CD1c-positive myeloid dendritic cell (primary cell): ENCODE measurements at regions not wholly inside any gene's neighbourhood (a gene's known extent, or its start where the extent isn't known, plus 50 kb on each side); places are given as distances from the start of the nearest gene placed in this dataset.

Experiments used
- DNase-seq: peaks from one replicate; pipeline ENCODE4 v3.0.0-alpha.2; 2016; ENCODE audit errors: extremely low spot score

DNA sequence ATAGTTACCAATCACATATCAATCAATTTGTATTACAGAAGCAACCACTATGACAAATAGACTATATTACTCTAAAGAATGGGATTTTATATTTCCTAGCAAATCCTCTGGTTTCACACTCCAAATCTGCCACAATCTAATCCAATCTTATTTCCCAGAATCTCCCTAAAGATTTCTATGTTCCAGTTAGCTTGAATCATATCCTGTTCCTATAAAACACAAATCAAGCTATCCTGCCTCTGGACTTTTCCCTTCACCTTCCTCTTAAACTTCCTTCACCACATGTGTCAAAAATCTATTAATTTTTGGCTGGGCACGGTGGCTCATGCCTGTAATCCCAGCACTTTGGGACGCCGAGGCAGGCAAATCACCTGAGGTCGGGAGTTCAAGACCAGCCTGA lies 50.0 kb downstream of the PIK3C2A start:
- no peak for DNase-seq

DNA sequence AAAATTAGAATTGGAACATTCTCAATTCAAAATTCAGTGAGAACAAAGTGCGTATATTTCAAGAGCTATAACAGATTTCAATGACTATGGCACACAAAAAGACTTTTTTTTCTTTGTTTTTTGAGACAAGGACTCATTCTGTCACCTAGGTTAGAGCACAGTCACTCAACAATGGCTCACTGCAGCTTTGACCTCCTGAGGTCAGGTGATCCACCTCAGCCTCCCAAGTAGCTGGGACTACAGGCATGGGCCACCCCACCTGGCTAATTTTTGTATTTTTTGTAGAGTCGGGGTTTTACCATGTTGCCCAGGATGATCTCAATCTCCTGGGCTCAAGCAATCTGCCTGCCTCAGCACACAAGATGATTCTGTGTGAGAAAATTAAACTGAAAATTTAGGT lies 51.5 kb downstream of the PIK3C2A start:
- no peak for DNase-seq

DNA sequence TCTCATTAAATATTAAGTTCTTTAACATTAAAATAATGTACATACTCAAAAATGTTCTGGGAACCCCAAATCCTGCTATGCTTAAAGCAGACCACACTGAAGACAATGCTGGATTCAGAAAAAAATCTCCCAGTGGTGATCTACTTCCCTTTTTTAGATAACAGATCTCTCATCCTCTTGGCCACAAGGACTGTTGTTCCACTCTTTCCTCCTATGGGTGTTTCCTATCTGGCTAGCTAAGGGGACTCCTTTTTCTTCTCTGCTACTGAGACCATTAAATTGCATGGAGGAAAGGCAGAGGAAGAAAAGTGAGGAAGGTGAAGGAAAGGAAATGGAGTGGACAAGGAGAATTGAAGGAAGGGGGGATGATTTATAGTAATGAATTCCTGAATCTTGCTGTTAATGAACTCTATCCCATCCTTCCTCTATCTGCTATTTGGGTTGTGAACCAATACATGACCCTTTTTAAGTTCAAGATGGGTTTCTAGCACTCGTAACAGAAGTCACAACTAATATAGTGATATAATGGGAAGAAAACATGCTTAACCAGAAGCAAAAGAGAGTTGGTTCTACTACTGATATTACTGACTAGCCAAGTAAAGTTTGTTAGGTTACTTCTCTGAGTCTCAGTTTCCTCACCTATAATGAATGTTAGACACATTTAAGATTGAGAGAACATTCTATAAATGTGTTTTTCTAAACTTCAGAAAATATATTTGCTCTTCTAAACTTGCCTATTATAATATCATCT lies 53.2 kb downstream of the PIK3C2A start:
- DNase-seq: peak; percentile 21

DNA sequence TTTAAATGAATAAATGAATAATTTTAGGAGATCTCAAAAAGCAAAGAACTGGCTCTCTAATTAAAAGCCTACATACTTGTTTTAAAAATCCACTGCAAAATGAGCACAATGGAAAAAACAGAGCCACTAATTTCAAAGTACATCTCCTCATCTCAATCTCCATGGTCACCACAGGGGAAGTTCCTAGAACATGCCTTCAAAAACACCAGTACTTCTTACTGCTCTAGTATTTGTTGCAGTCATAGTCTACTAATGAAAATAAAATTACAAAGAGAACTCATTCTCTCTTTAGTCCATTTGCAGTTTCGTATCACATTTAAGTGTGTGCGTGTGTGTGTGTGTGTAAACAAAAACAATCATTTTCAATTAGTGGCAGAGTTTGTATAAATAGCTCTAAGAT lies 54.0 kb downstream of the PIK3C2A start:
- no peak for DNase-seq

DNA sequence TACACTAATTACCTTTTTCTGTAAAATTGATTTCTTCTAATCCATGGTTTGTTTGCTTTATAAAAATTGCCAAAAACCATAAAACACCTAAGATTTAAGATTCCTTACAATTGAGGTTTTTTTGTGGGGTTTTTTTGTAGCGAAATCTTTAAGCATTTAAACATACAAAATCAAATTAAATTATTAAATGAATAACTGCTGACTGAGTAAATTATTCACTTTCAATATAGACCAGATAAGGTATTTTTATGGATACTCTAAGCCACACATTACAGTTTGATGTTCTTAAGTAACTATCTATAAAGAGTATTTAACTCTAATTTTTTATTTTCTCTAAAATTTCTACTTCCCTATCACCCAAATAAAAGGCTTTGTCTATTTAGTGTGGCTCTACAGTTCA lies 55.5 kb downstream of the PIK3C2A start:
- DNase-seq: no peak

DNA sequence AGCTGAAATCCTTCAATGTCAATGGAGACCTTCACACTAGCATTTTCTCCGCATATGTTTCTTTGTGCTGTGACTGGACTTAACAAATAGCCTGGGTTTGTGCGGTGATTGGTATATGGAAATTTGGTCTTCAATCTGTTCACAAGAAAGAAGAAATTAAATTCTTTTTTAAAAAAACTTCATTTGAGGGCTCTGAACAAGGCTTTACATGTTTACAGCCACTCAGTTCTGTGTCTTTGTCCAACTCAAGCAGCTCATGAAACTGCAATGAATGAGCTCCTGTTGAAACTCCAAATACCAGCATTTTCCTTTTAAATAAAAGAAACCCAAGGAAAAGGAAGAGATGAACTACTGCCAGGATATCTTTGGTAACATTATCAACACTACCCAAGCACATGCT lies 57.3 kb downstream of the PIK3C2A start:
- DNase-seq: no peak

DNA sequence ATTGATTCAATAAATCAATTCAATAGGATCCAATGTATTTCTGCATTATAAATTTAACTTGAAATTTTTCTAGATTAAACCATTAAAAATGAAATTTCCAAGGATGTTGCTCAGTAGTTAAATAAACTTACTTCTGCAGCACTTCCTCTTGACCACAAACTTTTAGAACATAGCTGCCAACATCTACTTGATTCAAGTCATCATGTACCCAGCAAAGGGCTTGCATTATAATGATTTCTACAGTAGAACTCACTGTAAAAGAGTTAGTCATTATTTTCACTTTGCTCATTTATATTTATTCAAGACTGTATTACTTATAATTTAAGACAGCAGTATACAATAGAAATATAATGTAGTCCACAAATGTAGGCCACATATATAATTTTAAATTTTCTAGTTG lies 59.2 kb downstream of the PIK3C2A start:
- no peak for DNase-seq

DNA sequence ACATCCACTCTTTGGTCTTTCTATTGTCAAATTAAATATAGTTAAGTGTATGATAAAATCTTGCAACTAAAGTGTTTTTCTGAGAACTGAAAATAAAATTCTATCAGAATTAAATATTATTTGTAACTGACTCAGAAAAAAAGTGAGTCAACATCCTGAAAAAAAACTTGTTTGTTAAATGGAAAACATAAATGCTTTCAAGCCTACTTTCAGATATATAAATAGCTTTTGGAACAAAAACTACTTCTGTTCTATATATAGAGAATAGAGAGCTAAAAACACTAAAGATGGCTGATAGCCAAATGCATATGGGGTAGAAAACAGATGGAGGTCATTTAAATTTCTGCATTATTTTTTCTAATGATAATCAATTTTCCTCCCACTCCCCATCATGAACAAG lies 61.8 kb downstream of the PIK3C2A start:
- no peak for DNase-seq

DNA sequence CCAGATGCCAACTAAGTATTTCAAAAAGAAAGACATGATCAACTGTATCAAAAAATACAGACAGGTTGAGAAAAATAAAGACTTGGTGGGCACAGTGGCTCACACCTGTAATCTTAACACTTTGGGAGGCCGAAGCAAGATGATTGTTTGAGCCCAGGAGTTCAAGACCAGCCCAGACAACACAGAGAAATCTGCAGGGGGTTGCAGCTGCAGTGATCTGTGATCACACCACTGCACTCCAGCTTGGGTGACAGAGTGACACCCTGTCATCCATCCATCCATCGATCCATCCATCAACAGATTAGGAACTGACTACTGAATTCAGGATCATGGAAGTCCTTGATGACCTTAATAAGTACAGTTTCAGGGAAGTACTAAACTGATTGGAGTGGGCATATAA lies 65.0 kb upstream of the RPS13 start:
- no peak for DNase-seq

DNA sequence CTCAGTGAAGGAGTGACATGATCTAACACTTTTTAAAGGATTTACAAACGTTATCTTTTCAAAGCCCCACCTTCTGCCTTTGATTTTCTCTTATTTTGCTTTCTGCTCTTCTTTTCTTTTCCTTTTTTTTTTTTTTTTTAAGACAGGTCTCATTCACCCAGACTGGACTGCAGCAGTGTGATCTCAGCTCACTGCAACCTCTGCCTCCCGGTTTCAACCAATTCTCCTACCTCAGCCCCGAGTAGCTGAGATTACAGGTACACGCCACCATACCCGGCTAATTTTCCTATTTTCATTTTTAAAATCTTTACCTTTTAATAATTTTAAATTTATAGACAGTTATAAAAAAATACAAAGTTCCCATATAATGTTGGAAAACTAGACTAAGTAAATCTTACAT lies 63.7 kb upstream of the RPS13 start:
- DNase-seq: no peak

DNA sequence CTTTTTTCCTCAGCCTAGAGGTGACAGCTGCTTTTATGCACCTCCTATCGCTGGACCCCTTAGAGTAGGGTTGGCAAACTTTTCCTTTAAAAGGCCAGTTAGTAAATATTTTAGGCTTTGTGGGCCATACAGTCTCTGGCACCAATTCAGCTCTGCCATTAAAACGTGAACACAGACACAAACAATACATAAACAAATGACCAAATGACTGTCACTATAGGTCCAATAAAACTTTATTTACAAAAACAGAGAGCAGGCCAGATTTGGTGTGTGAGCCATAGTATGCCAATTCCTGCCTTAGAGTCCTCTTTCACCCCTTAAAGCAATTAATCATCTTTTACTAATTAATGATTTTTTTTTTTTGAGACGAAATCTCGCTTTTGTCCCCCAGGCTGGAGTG lies 61.1 kb upstream of the RPS13 start:
- DNase-seq: no peak

DNA sequence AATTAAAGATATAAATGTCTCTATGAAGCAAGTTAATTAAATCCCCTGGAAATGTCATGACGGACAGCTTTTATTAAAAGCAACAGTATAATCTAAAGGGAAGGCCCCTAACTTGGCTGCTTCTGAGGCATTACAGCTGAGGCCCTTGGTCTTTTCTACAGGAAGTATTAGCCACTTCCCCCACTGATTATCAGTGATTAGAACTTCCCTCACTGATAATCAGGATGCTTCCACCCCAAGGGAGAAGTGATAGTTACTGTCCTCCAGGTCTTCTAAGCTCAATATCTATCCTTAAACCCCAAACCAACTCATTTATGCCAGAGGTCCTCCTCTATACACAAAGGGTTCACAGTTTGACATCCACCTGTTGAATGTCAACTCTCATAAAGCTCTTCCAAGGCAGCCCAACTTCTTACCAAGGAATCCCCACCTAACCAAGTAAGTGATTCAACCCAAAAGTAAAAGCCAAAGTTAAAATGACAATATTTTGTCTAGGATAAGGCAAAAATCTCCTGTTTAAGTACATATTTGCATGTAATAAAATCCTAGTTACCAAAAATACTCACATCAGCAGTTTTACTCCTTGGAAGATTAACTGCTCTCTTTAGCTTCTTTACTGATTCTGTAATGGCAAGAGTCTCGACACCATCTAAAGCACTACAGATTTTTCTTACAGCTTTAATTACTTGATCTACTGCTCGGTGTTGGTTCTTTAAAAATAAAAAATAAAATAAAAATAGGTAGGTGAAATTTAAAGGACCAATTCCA lies 58.6 kb upstream of the RPS13 start:
- no peak for DNase-seq

DNA sequence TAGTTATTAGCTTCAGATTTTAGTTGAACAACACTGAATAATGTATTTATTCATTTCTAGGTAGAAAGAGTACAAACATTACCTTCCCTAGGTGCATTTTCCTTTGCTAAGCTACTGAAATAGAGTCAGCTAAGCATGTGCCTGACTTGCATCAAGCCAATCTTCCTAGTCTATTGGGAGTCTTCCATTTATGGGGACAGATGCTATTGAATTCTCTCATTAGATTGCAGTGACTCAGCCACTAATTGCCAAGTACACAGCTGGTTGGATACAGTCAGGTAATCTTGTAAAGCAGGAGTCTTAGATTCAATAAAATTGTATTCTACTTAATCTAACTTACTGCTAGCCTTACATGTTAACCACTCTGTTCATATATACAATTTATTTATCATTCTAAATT lies 55.2 kb upstream of the RPS13 start:
- no peak for DNase-seq

DNA sequence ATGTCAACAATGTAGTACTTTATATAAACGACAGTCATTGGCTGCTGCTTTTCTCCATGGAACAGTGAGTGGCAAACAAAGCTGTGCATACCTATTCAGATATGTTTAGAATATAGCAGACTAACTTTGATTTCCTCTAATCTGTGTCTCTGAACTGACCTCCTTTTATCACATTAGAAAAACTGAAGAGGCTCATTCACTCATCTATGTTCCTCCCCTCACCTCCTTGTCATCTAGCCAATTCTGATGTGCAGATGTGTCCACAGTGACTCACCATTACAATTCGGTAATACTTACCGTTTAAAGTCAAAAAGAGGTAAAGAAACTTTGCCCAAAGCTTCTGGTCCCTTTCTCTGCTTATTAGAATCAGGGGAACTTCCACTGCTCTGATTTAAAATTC lies 51.5 kb upstream of the RPS13 start:
- no peak for DNase-seq
